CD14-positive monocyte (primary cell): ENCODE measurements at regions not wholly inside any gene's neighbourhood (a gene's known extent, or its start where the extent isn't known, plus 50 kb on each side); places are given as distances from the start of the nearest gene placed in this dataset.

Experiments
- DNase-seq, 3 donors: peaks; one replicate each; pipeline ENCODE4 v3.0.0-alpha.2; 2011 to 2022
- H2AFZ ChIP-seq: 2 replicates; pipeline ENCODE4 v1.6.0; 2012; ENCODE audit warnings: mild to moderate bottlenecking, low read depth, low read length, inconsistent platforms; ENCODE audit not compliant: insufficient read depth, poor library complexity, severe bottlenecking
- H3K27ac ChIP-seq, 2 donors: 1 replicate in 1 of 2; 2 replicates in 1 of 2; pipeline ENCODE4 v1.5.1; 2012 to 2013; ENCODE audit warnings: low read length in 2 of 2, control low read depth in 1 of 2, inconsistent platforms in 1 of 2, low read depth in 1 of 2, mild to moderate bottlenecking in 1 of 2
- H3K27me3 ChIP-seq, 2 donors: one replicate each; pipeline versions ENCODE4 v1.6.0 to v1.6.1; 2011 to 2013; ENCODE audit warnings: low read length in 2 of 2; ENCODE audit not compliant: control insufficient read depth in 2 of 2, insufficient read depth in 2 of 2
- H3K36me3 ChIP-seq, 2 donors: replicated peaks in 1 of 2; 1 replicate in 1 of 2; 2 replicates in 1 of 2; pipeline versions ENCODE4 v1.5.1 to v1.6.1; 2012 to 2013; ENCODE audit warnings: low read length in 2 of 2, control low read depth in 1 of 2, inconsistent platforms in 1 of 2, mild to moderate bottlenecking in 1 of 2; ENCODE audit not compliant: insufficient read depth in 2 of 2, control insufficient read depth in 1 of 2
- H3K4me1 ChIP-seq, 2 donors: 1 replicate in 1 of 2; 2 replicates in 1 of 2; pipeline versions ENCODE4 v1.5.1 to v1.6.1; 2012 to 2013; ENCODE audit warnings: low read length in 2 of 2, control low read depth in 1 of 2, inconsistent platforms in 1 of 2, mild to moderate bottlenecking in 1 of 2, moderate library complexity in 1 of 2; ENCODE audit not compliant: insufficient read depth in 2 of 2, control insufficient read depth in 1 of 2
- H3K4me2 ChIP-seq: replicated peaks from 2 replicates; pipeline ENCODE3; 2012; ENCODE audit warnings: low read length, moderate library complexity, mild to moderate bottlenecking; ENCODE audit not compliant: poor library complexity, severe bottlenecking; ENCODE audit errors: extremely low read depth
- H3K4me3 ChIP-seq, 3 experiments: fragments of 200-600 bp in 1 of 3; sonication (generic) in 1 of 3; replicated peaks in 1 of 3; 1 replicate in 2 of 3; 2 replicates in 1 of 3; pipeline ENCODE4 v1.5.1; 2011 to 2013; ENCODE audit warnings: low read length in 3 of 3, mild to moderate bottlenecking in 3 of 3, control low read depth in 2 of 3, low read depth in 2 of 3, inconsistent platforms in 1 of 3, moderate library complexity in 1 of 3
- H3K79me2 ChIP-seq: 2 replicates; pipeline ENCODE4 v1.6.0; 2012; ENCODE audit warnings: mild to moderate bottlenecking, control low read depth, inconsistent platforms, low read length, moderate library complexity; ENCODE audit not compliant: insufficient read depth
- H3K9ac ChIP-seq: 2 replicates; pipeline ENCODE4 v1.6.0; 2017; ENCODE audit warnings: low read length, mild to moderate bottlenecking; ENCODE audit not compliant: insufficient read depth, poor library complexity, severe bottlenecking
- H3K9me3 ChIP-seq, 2 donors: replicated peaks in 1 of 2; 1 replicate in 1 of 2; 2 replicates in 1 of 2; pipeline versions ENCODE4 v1.5.1 to v1.6.1; 2012 to 2013; ENCODE audit warnings: low read length in 2 of 2, control low read depth in 1 of 2; ENCODE audit not compliant: control insufficient read depth in 1 of 2, insufficient read depth in 1 of 2
- H4K20me1 ChIP-seq: 2 replicates; pipeline ENCODE4 v1.6.0; 2012; ENCODE audit warnings: mild to moderate bottlenecking, low read length, control low read depth, moderate library complexity; ENCODE audit not compliant: insufficient read depth
- H3K27ac Mint-ChIP-seq, 7 donors: one replicate each; pipeline ENCODE4 v1.8.0; 2020; ENCODE audit warnings: mild to moderate bottlenecking in 7 of 7, mixed read lengths in 7 of 7, moderate library complexity in 6 of 7, inconsistent platforms in 2 of 7
- H3K27me3 Mint-ChIP-seq, 3 donors: one replicate each; pipeline ENCODE4 v1.8.0; 2021 to 2022; ENCODE audit warnings: low read depth in 3 of 3, mild to moderate bottlenecking in 3 of 3, mixed read lengths in 3 of 3, moderate library complexity in 3 of 3, inconsistent platforms in 1 of 3
- H3K36me3 Mint-ChIP-seq, 2 donors: one replicate each; pipeline ENCODE4 v1.8.0; 2020; ENCODE audit warnings: mixed read lengths in 2 of 2, inconsistent platforms in 1 of 2, mild to moderate bottlenecking in 1 of 2
- H3K4me1 Mint-ChIP-seq: one replicate; pipeline ENCODE4 v1.8.0; 2020; ENCODE audit warnings: mild to moderate bottlenecking, mixed read lengths
- H3K4me3 Mint-ChIP-seq, 2 donors: one replicate each; pipeline ENCODE4 v1.8.0; 2020; ENCODE audit warnings: mild to moderate bottlenecking in 2 of 2, mixed read lengths in 2 of 2, moderate library complexity in 1 of 2
- H3K9me3 Mint-ChIP-seq, 7 donors: one replicate each; pipeline ENCODE4 v1.8.0; 2020 to 2022; ENCODE audit warnings: mixed read lengths in 7 of 7, mild to moderate bottlenecking in 6 of 7, moderate library complexity in 6 of 7, inconsistent platforms in 2 of 7
- CTCF ChIP-seq: fragments of 200-600 bp; IDR thresholded peaks from one replicate; pipeline ENCODE4 v1.8.0; 2022; ENCODE audit warnings: antibody characterized with exemption, mild to moderate bottlenecking
- WGBS: methylation state at CpG from one replicate; pipeline ENCODE4 v1.1.5; 2013; ENCODE audit warnings: missing lambda C conversion rate; ENCODE audit not compliant: insufficient coverage; 5-methylcytosine and 5-hydroxymethylcytosine counted together
- intact Hi-C, 2 donors: fragments of 100-400 bp; cut with micrococcal nuclease; formaldehyde crosslinking; loops; one replicate each; pipeline versions ENCODE4 v1.15.0 to v1.15.1; 2023

GRCh38 chr15:29203718-29204368 lies 65.8 kb downstream of the NSMCE3 start:
- Histone ChIP-seq H3K27ac (no peak overlapping the region), H3K4me2 (no peak overlapping the region), H3K4me3 (no peak overlapping the region), H3K36me3 (no peaks in the 10 kb centered on the region), H3K4me1 (no peaks in the 10 kb centered on the region), H4K20me1 (no peaks in the 10 kb centered on the region), H2AFZ (no peak overlapping the region), H3K9me3 (peaks cover 0 to 5% of the 10 kb centered on the region in 2 donors), H3K79me2 (no peaks in the 10 kb centered on the region), H3K27me3 (no peaks in the 10 kb centered on the region), H3K9ac (no peak overlapping the region)
- no peaks in the 10 kb centered on the region for H3K36me3 Mint-ChIP-seq
- no peaks in the 10 kb centered on the region for H3K4me1 Mint-ChIP-seq
- no peak for TF ChIP-seq CTCF
- WGBS: 91% methylated on average over 5 of the region's 8 CpGs
- H3K27me3 Mint-ChIP-seq: peaks cover 3 to 4% (median 3%) of the 10 kb centered on the region in 3 donors
- no peak overlapping the region for H3K4me3 Mint-ChIP-seq
- peaks cover 0 to 10% (median 6%) of the 10 kb centered on the region in 7 donors for H3K9me3 Mint-ChIP-seq
- no peak overlapping the region for H3K27ac Mint-ChIP-seq
- intact Hi-C loops: no loop called here
- no peak for DNase-seq

- WGBS: 80% methylated on average over 3 of the region's 3 CpGs
- Mint-ChIP-seq H3K27me3 (peaks cover 2 to 6% (median 5%) of the 10 kb centered on the region in 3 donors), H3K27ac (no peak overlapping the region), H3K4me1 (no peaks in the 10 kb centered on the region), H3K36me3 (no peaks in the 10 kb centered on the region), H3K9me3 (peaks cover 0 to 6% (median 0%) of the 10 kb centered on the region in 7 donors), H3K4me3 (no peak overlapping the region)
- no peaks in the 10 kb centered on the region for H4K20me1 ChIP-seq
- H3K36me3 ChIP-seq: no peaks in the 10 kb centered on the region
- H2AFZ ChIP-seq: no peak overlapping the region
- H3K4me3 ChIP-seq: no peak overlapping the region
- no peak overlapping the region for H3K27ac ChIP-seq
- H3K4me1 ChIP-seq: no peaks in the 10 kb centered on the region
- H3K4me2 ChIP-seq: no peak overlapping the region
- DNase-seq: no peak
- no peak for TF ChIP-seq CTCF
- H3K79me2 ChIP-seq: no peaks in the 10 kb centered on the region
- no peaks in the 10 kb centered on the region for H3K27me3 ChIP-seq
- no peaks in the 10 kb centered on the region for H3K9me3 ChIP-seq
- intact Hi-C loops: no loop called here
- H3K9ac ChIP-seq: no peak overlapping the region
Measured at GRCh38 chr15:29196722-29197121, 72.9 kb downstream of the NSMCE3 start.
